Mesothelial cell of epicardium (in vitro differentiated cells): ENCODE measurements at regions not wholly inside any gene's neighbourhood (a gene's known extent, or its start where the extent isn't known, plus 50 kb on each side); places are given as distances from the start of the nearest gene placed in this dataset.
"Not testable (repeated sequence)": the region's sequence is repeated elsewhere in the genome, so short reads cannot be mapped to it uniquely, and the experiment has no call there.

Experiments
- DNase-seq, 2 experiments: peaks; one replicate each; pipeline ENCODE4 v3.0.0; 2021; ENCODE audit warnings: low spot score in 2 of 2; ENCODE audit not compliant: unreplicated experiment in 2 of 2
- H3K27ac Mint-ChIP-seq: 2 replicates; pipeline ENCODE4 v1.8.0; 2021; ENCODE audit warnings: mixed read lengths
- H3K27me3 Mint-ChIP-seq: 2 replicates; pipeline ENCODE4 v1.8.0; 2021; ENCODE audit warnings: low read depth, mixed read lengths
- H3K36me3 Mint-ChIP-seq: 2 replicates; pipeline ENCODE4 v1.8.0; 2021; ENCODE audit warnings: mixed read lengths
- H3K4me1 Mint-ChIP-seq: 2 replicates; pipeline ENCODE4 v1.8.0; 2021; ENCODE audit warnings: mixed read lengths
- H3K4me3 Mint-ChIP-seq: 2 replicates; pipeline ENCODE4 v1.8.0; 2021; ENCODE audit warnings: mild to moderate bottlenecking, moderate library complexity, mixed read lengths
- H3K9me3 Mint-ChIP-seq: 2 replicates; pipeline ENCODE4 v1.8.0; 2021; ENCODE audit warnings: mixed read lengths
- CTCF ChIP-seq: fragments of 200-600 bp; sonication (generic); IDR thresholded peaks from one replicate; pipeline ENCODE4 v1.5.0; 2021; ENCODE audit warnings: antibody characterized with exemption; ENCODE audit not compliant: unreplicated experiment

- Mint-ChIP-seq H3K4me3 (no peak overlapping the region), H3K9me3 (peaks cover 14% of the 10 kb centered on the region), H3K36me3 (no peaks in the 10 kb centered on the region), H3K27me3 (no peaks in the 10 kb centered on the region), H3K4me1 (peaks cover 34% of the 10 kb centered on the region), H3K27ac (no peak overlapping the region)
- DNase-seq: no peak
- TF ChIP-seq CTCF: no peak
Measured at GRCh38 chr4:138633580-138633904, 382.0 kb upstream of the NOCT start.

GRCh38 chr4:138632856-138633579, 382.6 kb upstream of the NOCT start:
- DNase-seq: no peak
- Mint-ChIP-seq H3K9me3 (peaks cover 14% of the 10 kb centered on the region), H3K27me3 (no peaks in the 10 kb centered on the region), H3K4me1 (peaks cover 34% of the 10 kb centered on the region), H3K27ac (no peak overlapping the region), H3K4me3 (no peak overlapping the region), H3K36me3 (no peaks in the 10 kb centered on the region)
- no peak for TF ChIP-seq CTCF

- H3K27me3 Mint-ChIP-seq: no peaks in the 10 kb centered on the region
- peaks cover 14% of the 10 kb centered on the region for H3K9me3 Mint-ChIP-seq
- no peak for TF ChIP-seq CTCF
- DNase-seq: no peak
- no peaks in the 10 kb centered on the region for H3K36me3 Mint-ChIP-seq
- no peak overlapping the region for H3K4me3 Mint-ChIP-seq
- H3K4me1 Mint-ChIP-seq: peaks cover 20% of the 10 kb centered on the region
- no peak overlapping the region for H3K27ac Mint-ChIP-seq
Measured at GRCh38 chr4:138630666-138631065, 384.9 kb upstream of the NOCT start.

GRCh38 chr4:138629669-138630068, 385.9 kb upstream of the NOCT start:
- H3K27ac Mint-ChIP-seq: no peak overlapping the region
- H3K4me1 Mint-ChIP-seq: peaks cover 14% of the 10 kb centered on the region
- no peak overlapping the region for H3K4me3 Mint-ChIP-seq
- no peaks in the 10 kb centered on the region for H3K27me3 Mint-ChIP-seq
- H3K9me3 Mint-ChIP-seq: peaks cover 14% of the 10 kb centered on the region
- DNase-seq: no peak
- no peak for TF ChIP-seq CTCF
- H3K36me3 Mint-ChIP-seq: no peaks in the 10 kb centered on the region

- H3K9me3 Mint-ChIP-seq: peaks cover 9% of the 10 kb centered on the region
- no peaks in the 10 kb centered on the region for H3K27me3 Mint-ChIP-seq
- no peak overlapping the region for H3K4me3 Mint-ChIP-seq
- H3K4me1 Mint-ChIP-seq: peaks cover 4% of the 10 kb centered on the region
- TF ChIP-seq CTCF: no peak
- no peaks in the 10 kb centered on the region for H3K36me3 Mint-ChIP-seq
- DNase-seq: no peak
- H3K27ac Mint-ChIP-seq: no peak overlapping the region
Measured at GRCh38 chr4:138627096-138627495, 384.9 kb upstream of the SLC7A11 start.

GRCh38 chr4:138622362-138622761, 380.2 kb upstream of the SLC7A11 start:
- not testable (repeated sequence) for DNase-seq, H3K27ac Mint-ChIP-seq, H3K4me3 Mint-ChIP-seq, H3K36me3 Mint-ChIP-seq, H3K4me1 Mint-ChIP-seq, H3K27me3 Mint-ChIP-seq
- peaks cover 27% of the 10 kb centered on the region for H3K9me3 Mint-ChIP-seq
